Upper lobe of left lung (tissue), 6 donors: ENCODE measurements at regions not wholly inside any gene's neighbourhood (a gene's known extent, or its start where the extent isn't known, plus 50 kb on each side); places are given as distances from the start of the nearest gene placed in this dataset.

Source experiments
- ATAC-seq, 2 donors: fragments of 200-7000 bp; cut with Tn5 transposase; one replicate each; pipeline ENCODE4 v1.9.1; 2022; ENCODE audit warnings: mild to moderate bottlenecking in 2 of 2, moderate library complexity in 2 of 2; ENCODE audit not compliant: low FRiP score in 2 of 2
- DNase-seq, 2 donors: peaks; one replicate each; pipeline ENCODE4 v3.0.0-alpha.2; 2019 to 2020
- H3K27ac ChIP-seq, 4 donors: fragments of 200-600 bp; sonication (generic); one replicate each; pipeline ENCODE4 v1.5.1; 2016 to 2019
- H3K27me3 ChIP-seq, 4 donors: fragments of 200-600 bp; sonication (generic); one replicate each; pipeline ENCODE4 v1.5.1; 2017 to 2019
- H3K36me3 ChIP-seq, 4 donors: fragments of 200-600 bp; sonication (generic); one replicate each; pipeline ENCODE4 v1.5.1; 2016 to 2019
- H3K4me1 ChIP-seq, 4 donors: fragments of 200-600 bp; sonication (generic); one replicate each; pipeline ENCODE4 v1.5.1; 2018 to 2019
- H3K4me3 ChIP-seq, 4 donors: fragments of 200-600 bp; sonication (generic); one replicate each; pipeline ENCODE4 v1.5.1; 2017 to 2019; ENCODE audit warnings: mild to moderate bottlenecking in 2 of 4, moderate library complexity in 1 of 4
- H3K9me3 ChIP-seq, 4 donors: fragments of 200-600 bp; sonication (generic); one replicate each; pipeline ENCODE4 v1.5.1; 2018 to 2019
- EP300 ChIP-seq, 4 donors: sonication (generic); formaldehyde crosslinking; IDR thresholded peaks; one replicate each; pipeline ENCODE4 v1.5.1; 2017; ENCODE audit warnings: antibody characterized with exemption in 4 of 4, control low read depth in 2 of 4
- POLR2A ChIP-seq, 4 donors: fragments of 450-650 bp; IDR thresholded peaks; one replicate each; pipeline ENCODE4 v1.5.1; 2016 to 2017; ENCODE audit warnings: antibody characterized with exemption in 4 of 4, mild to moderate bottlenecking in 2 of 4
- POLR2AphosphoS5 ChIP-seq, 2 donors: sonication (generic); formaldehyde crosslinking; IDR thresholded peaks; one replicate each; pipeline ENCODE4 v1.5.1; 2017; ENCODE audit warnings: antibody characterized with exemption in 2 of 2
- WGBS, 2 donors: methylation state at CpG; one replicate each; pipeline ENCODE4 v1.1.5; 2017 to 2018; 5-methylcytosine and 5-hydroxymethylcytosine counted together
- TF ChIP-seq, protein P1 (sequence below), 6 experiments: fragments of 450-650 bp in 4 of 6; fragments of 200-600 bp in 2 of 6; sonication (generic) in 2 of 6; IDR thresholded peaks; one replicate each; pipeline ENCODE4 v1.5.1; 2016 to 2019; ENCODE audit warnings: antibody characterized with exemption in 6 of 6
- donor health status: DM: no; HTN: no; CAD: no; lungs with moderate emphysema.
- donor health status: DM: no; HTN: yes; CAD: no; lungs with severe emphysema.

DNA sequence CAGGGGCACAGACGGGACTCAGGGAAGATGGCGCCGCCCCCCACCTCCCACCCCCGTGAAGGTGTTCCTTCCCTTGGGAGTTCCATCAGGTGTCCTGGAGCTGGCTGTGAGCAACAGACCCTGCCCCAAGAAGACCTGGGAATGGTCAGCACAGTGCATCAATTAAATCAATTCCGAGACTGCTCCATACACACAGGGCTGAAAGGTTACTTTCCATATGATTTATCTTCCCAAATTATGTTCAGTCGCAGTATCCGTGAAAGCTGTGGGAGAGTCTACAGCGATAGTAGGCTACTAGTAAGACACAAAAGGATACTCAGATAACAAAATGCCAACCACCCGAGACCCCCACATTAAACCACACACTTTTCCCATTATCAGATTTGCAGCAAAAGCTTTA, 71.8 kb upstream of the PABPC3 start:
- H3K4me1 ChIP-seq = no peaks in the 10 kb centered on the region
- H3K27me3 ChIP-seq = no peaks in the 10 kb centered on the region
- 71 to 77% methylated on average over 9 of the region's 9 CpGs for WGBS, 2 donors
- H3K4me3 ChIP-seq = no peak overlapping the region
- peak in 1 of 2 donors; percentile 36 for DNase-seq
- ATAC-seq = no peak
- no peak overlapping the region for H3K27ac ChIP-seq
- no peaks in the 10 kb centered on the region for H3K9me3 ChIP-seq
- no peaks in the 10 kb centered on the region for H3K36me3 ChIP-seq
- TF ChIP-seq, protein P1, sequence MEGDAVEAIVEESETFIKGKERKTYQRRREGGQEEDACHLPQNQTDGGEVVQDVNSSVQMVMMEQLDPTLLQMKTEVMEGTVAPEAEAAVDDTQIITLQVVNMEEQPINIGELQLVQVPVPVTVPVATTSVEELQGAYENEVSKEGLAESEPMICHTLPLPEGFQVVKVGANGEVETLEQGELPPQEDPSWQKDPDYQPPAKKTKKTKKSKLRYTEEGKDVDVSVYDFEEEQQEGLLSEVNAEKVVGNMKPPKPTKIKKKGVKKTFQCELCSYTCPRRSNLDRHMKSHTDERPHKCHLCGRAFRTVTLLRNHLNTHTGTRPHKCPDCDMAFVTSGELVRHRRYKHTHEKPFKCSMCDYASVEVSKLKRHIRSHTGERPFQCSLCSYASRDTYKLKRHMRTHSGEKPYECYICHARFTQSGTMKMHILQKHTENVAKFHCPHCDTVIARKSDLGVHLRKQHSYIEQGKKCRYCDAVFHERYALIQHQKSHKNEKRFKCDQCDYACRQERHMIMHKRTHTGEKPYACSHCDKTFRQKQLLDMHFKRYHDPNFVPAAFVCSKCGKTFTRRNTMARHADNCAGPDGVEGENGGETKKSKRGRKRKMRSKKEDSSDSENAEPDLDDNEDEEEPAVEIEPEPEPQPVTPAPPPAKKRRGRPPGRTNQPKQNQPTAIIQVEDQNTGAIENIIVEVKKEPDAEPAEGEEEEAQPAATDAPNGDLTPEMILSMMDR (IDR thresholded peaks at IDR 0.05) = no peak
- TF ChIP-seq EP300 (IDR thresholded peaks at IDR 0.05) = no peak
- TF ChIP-seq POLR2AphosphoS5 (IDR thresholded peaks at IDR 0.05) = no peak
- no peak for TF ChIP-seq POLR2A (IDR thresholded peaks at IDR 0.05)

DNA sequence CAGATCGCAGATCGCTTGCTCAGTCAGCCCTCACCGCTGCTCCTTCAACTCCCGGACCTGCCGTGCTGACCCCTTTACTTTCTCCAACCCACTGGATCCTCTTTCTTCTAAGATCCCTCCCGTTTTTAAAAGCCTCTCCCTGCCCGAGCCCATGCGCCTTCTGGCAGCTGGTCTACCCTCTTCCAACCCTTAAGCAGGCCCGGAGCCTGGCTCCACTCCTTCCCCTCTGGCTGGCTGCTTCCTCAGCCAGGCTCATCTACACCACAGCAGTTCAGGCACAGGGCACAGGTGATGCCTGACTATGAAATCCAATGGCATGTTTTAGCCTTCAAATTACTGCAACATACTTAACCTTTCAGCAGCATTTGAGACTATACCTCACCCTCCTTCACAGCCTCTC, 63.8 kb upstream of the PABPC3 start:
- no peaks in the 10 kb centered on the region for H3K36me3 ChIP-seq
- TF ChIP-seq EP300 (IDR thresholded peaks at IDR 0.05) (no peak), POLR2AphosphoS5 (IDR thresholded peaks at IDR 0.05) (no peak), POLR2A (IDR thresholded peaks at IDR 0.05) (no peak)
- TF ChIP-seq, protein P1 (IDR thresholded peaks at IDR 0.05) = no peak
- no peaks in the 10 kb centered on the region for H3K9me3 ChIP-seq
- H3K4me1 ChIP-seq = no peaks in the 10 kb centered on the region
- DNase-seq = no peak
- no peak overlapping the region for H3K4me3 ChIP-seq
- ATAC-seq = no peak
- no peaks in the 10 kb centered on the region for H3K27me3 ChIP-seq
- H3K27ac ChIP-seq = no peak overlapping the region
- WGBS, 2 donors = 83 to 85% methylated on average over 9 of the region's 9 CpGs

DNA sequence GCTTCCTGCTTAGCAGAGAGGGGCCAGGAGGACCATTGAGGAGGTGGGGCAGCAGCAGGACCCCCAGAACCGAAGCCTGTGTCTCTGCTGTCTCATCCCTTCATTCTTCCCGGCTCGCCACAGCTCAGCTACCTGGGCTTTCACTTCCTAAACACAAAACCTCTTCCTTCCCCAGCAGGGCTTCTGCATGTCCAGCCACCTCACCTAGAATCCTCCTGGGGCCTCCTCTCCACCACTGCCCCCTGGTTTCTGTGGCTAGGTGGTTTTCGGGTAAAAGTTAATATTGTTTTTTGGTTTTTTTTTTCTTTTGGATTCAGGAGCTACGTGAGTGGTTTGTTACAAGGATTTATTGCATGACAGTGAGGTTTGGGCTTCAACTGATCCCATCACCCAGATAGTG, 61.8 kb upstream of the PABPC3 start:
- 73 to 77% methylated on average over 5 of the region's 5 CpGs for WGBS, 2 donors

DNA sequence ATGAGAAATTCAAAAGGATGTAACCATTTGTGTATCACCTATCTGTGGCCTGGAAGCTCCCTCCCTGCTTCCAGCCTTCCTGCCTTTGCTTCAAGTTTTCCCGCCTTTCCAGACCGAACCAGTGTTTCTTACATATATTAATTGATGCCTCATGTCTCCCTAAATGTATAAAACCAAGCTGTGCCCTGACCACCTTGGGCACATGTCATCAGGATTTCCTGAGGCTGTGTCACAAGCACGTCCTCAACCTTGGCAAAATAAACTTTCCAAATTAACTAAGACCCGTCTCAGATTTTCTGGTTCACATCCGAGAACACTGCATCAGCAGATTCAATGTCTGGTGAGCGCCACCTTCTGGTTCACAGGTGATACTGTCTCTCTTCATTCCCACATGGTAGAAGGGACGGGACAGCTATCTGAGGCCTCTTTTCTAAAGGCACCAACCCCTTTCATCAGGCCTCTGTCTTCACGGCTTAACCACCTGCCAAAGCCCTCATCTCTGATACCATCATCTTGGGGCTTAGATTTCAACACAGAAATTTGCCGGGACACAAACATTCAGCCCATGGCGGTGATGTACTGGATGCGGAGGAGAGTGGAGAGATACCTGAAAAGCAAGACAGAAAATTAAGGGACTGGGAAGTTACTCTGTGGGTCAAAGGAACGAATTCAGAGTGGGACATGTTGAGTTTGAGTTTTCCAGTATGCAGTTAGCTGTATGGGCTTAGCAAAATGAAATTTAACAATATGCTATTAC, 58.7 kb upstream of the PABPC3 start:
- TF ChIP-seq, protein P1 (IDR thresholded peaks at IDR 0.05) = peak; percentile 21 to 69 (median 63)
- no peak for TF ChIP-seq EP300 (IDR thresholded peaks at IDR 0.05)
- no peaks in the 10 kb centered on the region for H3K9me3 ChIP-seq
- H3K27ac ChIP-seq = no peak overlapping the region
- H3K4me3 ChIP-seq = no peak overlapping the region
- H3K27me3 ChIP-seq = no peaks in the 10 kb centered on the region
- H3K36me3 ChIP-seq = no peaks in the 10 kb centered on the region
- 35 to 39% methylated on average over 11 to 12 of the region's 12 CpGs for WGBS, 2 donors
- H3K4me1 ChIP-seq = no peaks in the 10 kb centered on the region
- DNase-seq = peak in 1 of 2 donors; percentile 49
- peak; percentile 74 to 83 for ATAC-seq

More for the DNA sequence above, 61.8 kb upstream of the PABPC3 start:
- Histone ChIP-seq H3K4me1 (no peaks in the 10 kb centered on the region), H3K27me3 (no peaks in the 10 kb centered on the region), H3K4me3 (no peak overlapping the region), H3K36me3 (no peaks in the 10 kb centered on the region), H3K27ac (no peak overlapping the region), H3K9me3 (no peaks in the 10 kb centered on the region)
- DNase-seq = no peak
- ATAC-seq = no peak
- TF ChIP-seq EP300 (IDR thresholded peaks at IDR 0.05) = no peak

DNA sequence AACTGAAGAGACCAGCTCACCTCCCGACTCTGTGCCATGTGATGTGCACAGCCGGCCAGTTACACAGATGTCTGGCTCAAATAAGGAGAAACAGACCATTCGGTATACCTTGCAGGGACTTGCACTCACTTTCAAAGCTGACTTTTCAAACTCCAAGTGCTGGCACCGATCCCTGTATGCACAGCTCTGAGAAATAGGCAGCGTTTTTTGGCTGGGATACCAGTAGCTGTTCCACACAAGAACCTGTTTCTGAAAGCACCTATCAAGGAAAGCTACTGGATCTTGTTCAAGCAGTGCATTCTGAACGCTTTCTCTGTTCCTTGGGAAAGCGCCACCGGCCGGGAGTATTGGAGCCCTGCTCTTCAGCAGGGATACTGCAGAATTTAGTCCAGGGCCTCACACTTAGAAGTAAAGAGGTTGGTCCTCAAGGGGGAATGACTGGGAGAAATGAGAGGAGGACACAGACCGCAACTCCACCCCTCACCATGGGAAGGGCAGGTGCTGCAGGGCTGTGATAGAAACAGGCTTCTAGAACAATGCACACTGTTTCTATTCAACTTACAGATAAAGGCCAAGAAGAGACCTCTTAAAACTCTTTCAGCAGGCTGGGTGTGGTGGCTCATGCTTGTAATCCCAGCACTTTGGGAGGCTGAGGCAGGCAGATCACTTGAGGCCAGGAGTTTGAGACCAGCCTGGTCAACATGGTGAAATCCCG, 53.6 kb upstream of the PABPC3 start:
- WGBS, 2 donors = 52 to 61% methylated on average over 10 to 11 of the region's 11 CpGs
- no peak overlapping the region for H3K27ac ChIP-seq
- H3K4me3 ChIP-seq = no peak overlapping the region
- TF ChIP-seq POLR2A (IDR thresholded peaks at IDR 0.05) = no peak
- DNase-seq (no peak), ATAC-seq (no peak)
- peaks cover 0 to 8% (median 3%) of the 10 kb centered on the region in 4 donors for H3K27me3 ChIP-seq
- peaks cover 5 to 10% (median 7%) of the 10 kb centered on the region in 4 donors for H3K4me1 ChIP-seq
- no peaks in the 10 kb centered on the region for H3K36me3 ChIP-seq
- H3K9me3 ChIP-seq = no peaks in the 10 kb centered on the region
